Caco-2 (cell line): ENCODE measurements at regions not wholly inside any gene's neighbourhood (a gene's known extent, or its start where the extent isn't known, plus 50 kb on each side); places are given as distances from the start of the nearest gene placed in this dataset.

Source experiments
- BruUV-seq: library from RNA; stranded (reverse); fragments of 400-500 nt; replicated peaks from 2 replicates; lab custom pipeline; 2021; lab: Mats Ljungman, UMichigan
- CTCF ChIA-PET: fragments of 300-600 bp; sonication (Branson Sonifier 250); formaldehyde crosslinking; loops from one replicate; lab custom pipeline; 2022; ENCODE audit warnings: antibody characterized with exemption; lab: Charles Lee
- POLR2A ChIA-PET: fragments of 300-600 bp; sonication (Branson Sonifier 250); formaldehyde crosslinking; loops from one replicate; lab custom pipeline; 2022; ENCODE audit warnings: antibody characterized with exemption; lab: Charles Lee
- DNase-seq, 2 experiments: peaks; one replicate each; pipeline versions ENCODE4 v3.0.0 to v3.0.0-alpha.2; 2020 to 2022
- H3K27me3 ChIP-seq: replicated peaks from 2 replicates; pipeline ENCODE4 v1.6.0; 2011; ENCODE audit warnings: low read length; ENCODE audit not compliant: control insufficient read depth, insufficient read depth
- H3K36me3 ChIP-seq: 2 replicates; pipeline ENCODE4 v1.5.1; 2011; ENCODE audit warnings: low read length; ENCODE audit not compliant: control insufficient read depth, insufficient read depth
- H3K4me1 ChIP-seq: fragments of 250-450 bp; sonication (Bioruptor Pico); 2 replicates; pipeline ENCODE4 v1.5.1; 2020; ENCODE audit warnings: mild to moderate bottlenecking
- H3K4me3 ChIP-seq: 2 replicates; pipeline ENCODE4 v1.5.1; 2011; ENCODE audit warnings: low read depth, mild to moderate bottlenecking, control low read depth, low read length
- H3K9me3 ChIP-seq: fragments of 250-450 bp; sonication (Bioruptor Pico); 2 replicates; pipeline ENCODE4 v1.5.1; 2020; ENCODE audit warnings: mild to moderate bottlenecking, moderate library complexity
- H3K27ac Mint-ChIP-seq: one replicate; pipeline ENCODE4 v1.8.0; 2022; ENCODE audit warnings: mixed read lengths; ENCODE audit not compliant: unreplicated experiment
- H3K27me3 Mint-ChIP-seq: one replicate; pipeline ENCODE4 v1.8.0; 2022; ENCODE audit warnings: mixed read lengths; ENCODE audit not compliant: insufficient read depth, unreplicated experiment
- H3K36me3 Mint-ChIP-seq: one replicate; pipeline ENCODE4 v1.8.0; 2022; ENCODE audit warnings: mild to moderate bottlenecking, mixed read lengths; ENCODE audit not compliant: insufficient read depth, unreplicated experiment
- H3K4me1 Mint-ChIP-seq: one replicate; pipeline ENCODE4 v1.8.0; 2022; ENCODE audit warnings: low read depth, mixed read lengths; ENCODE audit not compliant: unreplicated experiment
- H3K4me3 Mint-ChIP-seq: one replicate; pipeline ENCODE4 v1.8.0; 2022; ENCODE audit warnings: mild to moderate bottlenecking, moderate library complexity, mixed read lengths; ENCODE audit not compliant: unreplicated experiment
- H3K9me3 Mint-ChIP-seq: one replicate; pipeline ENCODE4 v1.8.0; 2022; ENCODE audit warnings: mixed read lengths; ENCODE audit not compliant: unreplicated experiment
- intact Hi-C: fragments of 100-400 bp; cut with micrococcal nuclease; formaldehyde crosslinking; loops from one replicate; pipeline ENCODE4 v1.10.0; 2022; ENCODE audit not compliant: unreplicated experiment
- TF ChIP-seq, protein P1 (sequence below), 2 experiments: fragments of 200-600 bp in 1 of 2; IDR thresholded peaks; 1 replicate in 1 of 2; 2 replicates in 1 of 2; pipeline versions ENCODE4 v1.5.1 to v1.8.0; 2011 to 2022; ENCODE audit warnings: antibody characterized with exemption in 1 of 2, control low read depth in 1 of 2, inconsistent platforms in 1 of 2, low read depth in 1 of 2, low read length in 1 of 2, mild to moderate bottlenecking in 1 of 2, moderate library complexity in 1 of 2; ENCODE audit not compliant: insufficient read depth in 1 of 2, severe bottlenecking in 1 of 2, unreplicated experiment in 1 of 2

DNA sequence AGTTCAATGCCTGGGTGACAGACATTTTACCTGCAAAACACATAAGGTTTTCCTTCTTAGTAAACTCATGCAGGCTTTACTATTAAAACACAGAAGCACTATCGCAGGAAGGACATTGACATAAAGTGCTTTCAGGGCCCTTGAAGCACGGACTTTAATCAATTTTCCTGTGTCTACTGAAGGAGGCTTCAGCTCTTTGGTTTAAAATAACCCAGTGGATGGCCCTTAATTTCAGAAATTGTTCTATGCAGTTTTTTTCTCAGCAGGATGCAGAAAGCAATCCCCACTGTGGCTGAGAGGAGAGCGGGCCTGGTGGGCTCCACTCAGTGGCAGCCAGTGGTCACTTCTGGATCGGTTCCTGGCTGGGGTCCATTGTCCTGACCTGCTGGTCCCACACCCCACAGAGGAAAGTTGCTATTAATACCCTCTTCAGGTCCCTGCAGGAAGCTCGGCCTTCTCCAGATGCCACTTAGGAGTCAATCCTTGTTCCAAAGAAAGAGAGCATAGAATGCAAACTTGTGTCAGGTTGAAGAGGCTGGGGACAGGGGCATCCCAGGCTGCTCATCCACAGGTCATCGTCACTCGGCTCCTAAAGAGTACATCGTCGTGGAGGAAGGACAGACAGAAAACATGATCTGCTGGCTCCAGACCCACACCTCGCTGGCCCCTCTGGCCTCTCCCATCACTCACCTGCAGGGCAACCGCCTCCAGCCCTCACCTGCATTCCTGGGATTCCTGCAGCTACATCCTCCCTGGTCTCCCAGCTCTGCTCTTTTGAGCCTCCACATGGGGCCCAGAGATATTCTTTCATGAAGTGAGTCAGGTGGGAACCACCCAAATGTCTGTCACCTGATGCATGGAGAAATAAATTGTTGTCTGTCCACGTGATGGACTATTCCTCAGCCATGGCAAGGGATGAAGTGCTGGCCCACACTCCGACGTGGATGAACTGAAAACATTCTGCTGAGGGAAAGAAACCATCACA, 153.1 kb downstream of the PSMG1 start:
- H3K4me3 Mint-ChIP-seq, result peak overlapping the region; percentile 66
- POLR2A ChIA-PET, result interaction anchor here (0.6 to 1.4 kb wide), 4 partner anchors 65 to 1310 kb away, joined by 3 to 4 read pairs (median 3); partner anchors contain the start of gene PSMG1
- TF ChIP-seq, protein P1, sequence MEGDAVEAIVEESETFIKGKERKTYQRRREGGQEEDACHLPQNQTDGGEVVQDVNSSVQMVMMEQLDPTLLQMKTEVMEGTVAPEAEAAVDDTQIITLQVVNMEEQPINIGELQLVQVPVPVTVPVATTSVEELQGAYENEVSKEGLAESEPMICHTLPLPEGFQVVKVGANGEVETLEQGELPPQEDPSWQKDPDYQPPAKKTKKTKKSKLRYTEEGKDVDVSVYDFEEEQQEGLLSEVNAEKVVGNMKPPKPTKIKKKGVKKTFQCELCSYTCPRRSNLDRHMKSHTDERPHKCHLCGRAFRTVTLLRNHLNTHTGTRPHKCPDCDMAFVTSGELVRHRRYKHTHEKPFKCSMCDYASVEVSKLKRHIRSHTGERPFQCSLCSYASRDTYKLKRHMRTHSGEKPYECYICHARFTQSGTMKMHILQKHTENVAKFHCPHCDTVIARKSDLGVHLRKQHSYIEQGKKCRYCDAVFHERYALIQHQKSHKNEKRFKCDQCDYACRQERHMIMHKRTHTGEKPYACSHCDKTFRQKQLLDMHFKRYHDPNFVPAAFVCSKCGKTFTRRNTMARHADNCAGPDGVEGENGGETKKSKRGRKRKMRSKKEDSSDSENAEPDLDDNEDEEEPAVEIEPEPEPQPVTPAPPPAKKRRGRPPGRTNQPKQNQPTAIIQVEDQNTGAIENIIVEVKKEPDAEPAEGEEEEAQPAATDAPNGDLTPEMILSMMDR (IDR thresholded peaks at IDR 0.05; ENCODE audit: insufficient read depth in 1 of 2, low read depth in 1 of 2, low read length in 1 of 2, severe bottlenecking in 1 of 2, unreplicated experiment in 1 of 2), result peak; percentile 15 to 19

DNA sequence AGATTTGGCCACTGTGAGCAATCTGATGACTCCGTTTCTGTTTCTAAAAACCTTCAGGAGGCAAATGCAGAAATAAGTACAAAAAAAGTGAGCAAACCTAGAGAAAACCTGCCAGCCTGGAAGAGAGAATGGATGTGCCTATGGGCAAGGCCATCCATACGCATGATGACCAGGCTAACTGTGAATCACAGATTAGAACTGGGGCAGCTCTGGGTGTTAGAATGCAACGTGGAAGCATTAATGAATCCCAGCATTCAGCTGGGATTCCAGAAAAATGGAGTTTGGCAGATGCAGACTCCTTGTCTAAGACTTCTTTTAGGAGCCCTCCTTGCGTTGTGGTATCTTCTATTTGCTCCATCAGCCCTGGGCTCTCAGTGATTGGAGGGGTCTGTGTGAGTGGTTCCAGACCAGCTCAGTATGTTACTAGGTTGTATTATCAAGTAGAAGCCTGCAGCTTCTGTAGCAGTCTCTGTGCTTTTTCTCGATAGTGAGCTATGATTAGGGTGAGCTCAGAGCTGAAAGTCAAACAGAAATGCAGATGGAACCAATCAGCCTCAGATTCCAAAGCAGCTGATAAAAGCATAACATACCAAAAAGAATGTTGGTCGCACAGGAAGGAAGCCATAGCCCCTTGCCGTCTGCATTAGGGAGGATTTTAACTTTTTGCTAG, 154.0 kb downstream of the PSMG1 start:
- no peaks in the 10 kb centered on the region; the same call in 1 of the 2 replicates for H3K36me3 ChIP-seq
- ChIA-PET POLR2A (interaction anchor here (0.6 to 1.4 kb wide), 3 partner anchors 66 to 1309 kb away, joined by 3 to 4 read pairs (median 3); no protein-coding TSS in a partner anchor), CTCF (interaction anchor here (0.5 to 1.6 kb wide), 3 partner anchors 14 to 357 kb away, joined by 3 to 5 read pairs (median 3); no protein-coding TSS in a partner anchor)
- no peaks in the 10 kb centered on the region for H3K27me3 Mint-ChIP-seq
- 0 out of 2 replicates have a peak, but pooled peaks cover 3% of the 10 kb centered on the region for H3K9me3 ChIP-seq
- H3K27ac Mint-ChIP-seq, result peak overlapping the region; percentile 80
- intact Hi-C loops, result no loop called here
- H3K4me1 Mint-ChIP-seq, result peaks cover 33% of the 10 kb centered on the region
- peaks cover 38% of the 10 kb centered on the region for H3K4me1 ChIP-seq
- peak overlapping the region; percentile 55 for H3K4me3 Mint-ChIP-seq
- no peak overlapping the region for H3K4me3 ChIP-seq
- H3K27me3 ChIP-seq, result no peaks in the 10 kb centered on the region
- BruUV-seq, result no TSS peak
- peaks cover 10% of the 10 kb centered on the region for H3K9me3 Mint-ChIP-seq
- peak in 1 of 2 experiments; percentile 37 for DNase-seq
- no peaks in the 10 kb centered on the region for H3K36me3 Mint-ChIP-seq
- TF ChIP-seq, protein P1 (IDR thresholded peaks at IDR 0.05; ENCODE audit: insufficient read depth in 1 of 2, low read depth in 1 of 2, low read length in 1 of 2, severe bottlenecking in 1 of 2, unreplicated experiment in 1 of 2), result no peak

More for the DNA sequence above, 153.1 kb downstream of the PSMG1 start:
- Mint-ChIP-seq H3K27ac (peak overlapping the region; percentile 80), H3K36me3 (no peaks in the 10 kb centered on the region), H3K4me1 (peaks cover 33% of the 10 kb centered on the region), H3K9me3 (peaks cover 10% of the 10 kb centered on the region), H3K27me3 (no peaks in the 10 kb centered on the region)
- Histone ChIP-seq H3K27me3 (no peaks in the 10 kb centered on the region), H3K4me1 (peaks cover 40% of the 10 kb centered on the region), H3K9me3 (no peaks in the 10 kb centered on the region), H3K36me3 (no peaks in the 10 kb centered on the region; the same call in 1 of the 2 replicates), H3K4me3 (no peak overlapping the region)
- intact Hi-C loops, result loop anchor here (1.0 to 10.0 kb wide), 3 partner anchors 42 to 115 kb away; no protein-coding TSS in a partner anchor
- peak; percentile 82 to 91 for DNase-seq
- BruUV-seq, result TSS peak; percentile 52
- CTCF ChIA-PET, result interaction anchor here (0.6 to 1.6 kb wide), 2 partner anchors 48 to 65 kb away, joined by 5 read pairs; no protein-coding TSS in a partner anchor

DNA sequence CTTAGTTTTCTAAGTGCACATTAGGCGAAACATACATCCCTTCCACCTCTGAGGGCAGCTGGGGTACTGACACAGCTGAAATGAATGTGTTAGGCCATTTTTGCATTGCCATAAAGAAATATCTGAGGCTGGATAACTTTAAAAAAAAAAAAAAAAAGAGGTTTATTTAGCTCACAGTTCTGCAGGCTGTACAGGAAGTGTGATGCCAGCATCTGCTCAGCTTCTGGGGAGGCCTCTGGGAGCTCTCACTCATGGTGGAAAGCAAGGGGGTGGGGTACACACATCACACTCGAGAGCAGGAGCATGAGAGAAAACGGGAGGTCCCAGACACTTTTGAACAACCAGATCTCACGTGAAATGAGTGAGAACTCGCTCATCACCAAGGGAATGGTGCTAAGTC, 158.1 kb downstream of the PSMG1 start:
- no peak overlapping the region for H3K4me3 Mint-ChIP-seq
- DNase-seq, result no peak
- TF ChIP-seq, protein P1 (IDR thresholded peaks at IDR 0.05; ENCODE audit: insufficient read depth in 1 of 2, low read depth in 1 of 2, low read length in 1 of 2, severe bottlenecking in 1 of 2, unreplicated experiment in 1 of 2), result no peak
- no peak overlapping the region for H3K27ac Mint-ChIP-seq
- no peak overlapping the region for H3K4me3 ChIP-seq
- no peaks in the 10 kb centered on the region for H3K9me3 Mint-ChIP-seq
- no peaks in the 10 kb centered on the region; the same call in 1 of the 2 replicates for H3K36me3 ChIP-seq
- H3K27me3 ChIP-seq, result no peaks in the 10 kb centered on the region
- intact Hi-C loops, result no loop called here
- ChIA-PET CTCF (no interaction called here), POLR2A (no interaction called here)
- no peaks in the 10 kb centered on the region for H3K27me3 Mint-ChIP-seq
- no TSS peak for BruUV-seq
- 0 out of 2 replicates have a peak, but pooled peaks cover 3% of the 10 kb centered on the region for H3K9me3 ChIP-seq
- peaks cover 33% of the 10 kb centered on the region for H3K4me1 ChIP-seq
- peaks cover 35% of the 10 kb centered on the region for H3K4me1 Mint-ChIP-seq
- H3K36me3 Mint-ChIP-seq, result no peaks in the 10 kb centered on the region
